GM18502 (cell line): ENCODE measurements at regions not wholly inside any gene's neighbourhood (a gene's known extent, or its start where the extent isn't known, plus 50 kb on each side); places are given as distances from the start of the nearest gene placed in this dataset.
"Not testable (repeated sequence)": the region's sequence is repeated elsewhere in the genome, so short reads cannot be mapped to it uniquely, and the experiment has no call there.

Experiments used
- ATAC-seq: cut with Tn5 transposase; IDR thresholded peaks from one replicate; pipeline ENCODE4 v1.9.1; 2021; ENCODE audit warnings: mild to moderate bottlenecking; ENCODE audit not compliant: unreplicated experiment, poor library complexity

DNA sequence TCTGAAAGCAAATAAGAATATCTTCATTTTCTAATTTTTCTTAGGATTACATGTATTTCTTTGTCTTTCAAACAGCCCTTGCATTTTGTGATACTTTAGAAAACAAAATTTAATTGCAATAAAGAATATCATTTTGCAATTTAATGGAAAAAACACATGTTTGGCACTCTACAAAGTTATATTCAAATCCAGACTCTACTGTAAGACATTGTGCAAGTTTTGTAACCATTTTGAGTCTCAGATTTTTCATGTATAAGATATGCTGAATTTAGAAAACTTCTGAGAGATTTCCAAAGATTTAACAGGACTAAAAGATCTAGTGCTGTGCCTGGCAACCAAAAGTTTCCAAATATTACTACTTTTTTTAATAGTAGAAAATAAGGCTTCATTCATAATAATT, 187.1 kb upstream of the AGTR1 start:
- ATAC-seq = no peak

DNA sequence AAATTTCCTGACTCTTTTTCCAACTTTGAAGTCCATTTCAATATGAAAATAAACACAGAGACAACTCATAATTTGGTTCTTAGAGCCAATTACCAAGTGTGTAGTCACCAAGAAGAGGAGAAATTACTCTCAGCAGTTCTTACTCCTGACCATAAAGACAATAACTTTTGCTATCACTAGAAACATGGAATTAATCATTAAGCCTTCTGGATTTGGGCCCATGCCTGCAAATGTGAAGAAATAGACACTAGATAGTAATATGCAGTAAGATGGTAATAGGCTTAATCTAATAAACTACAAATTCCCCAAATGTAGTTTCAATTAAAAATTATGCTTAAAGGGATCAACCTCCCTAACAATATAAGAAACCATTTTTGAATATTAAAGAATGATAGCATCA, 185.1 kb upstream of the AGTR1 start:
- no peak for ATAC-seq

DNA sequence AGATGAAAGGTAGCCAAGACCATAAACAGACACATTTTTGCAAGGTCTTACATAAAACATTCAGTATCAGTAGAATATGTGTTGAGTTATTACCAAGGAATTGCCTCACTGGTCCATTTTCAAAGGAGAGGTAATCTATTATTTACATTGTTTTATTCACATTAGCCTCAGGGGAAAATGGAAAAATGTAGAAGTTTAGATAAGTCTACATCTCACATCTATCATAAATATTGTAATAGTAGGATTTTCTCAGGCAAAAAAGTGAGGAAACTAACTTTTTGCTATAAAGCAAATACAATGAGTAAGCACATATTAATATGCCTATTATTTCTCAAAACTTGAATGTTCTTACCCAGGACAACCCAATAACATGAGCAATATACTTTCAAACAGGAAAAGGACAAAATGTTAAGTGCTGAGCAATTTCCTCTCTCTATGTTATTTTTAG, 184.6 kb upstream of the AGTR1 start:
- ATAC-seq = no peak

DNA sequence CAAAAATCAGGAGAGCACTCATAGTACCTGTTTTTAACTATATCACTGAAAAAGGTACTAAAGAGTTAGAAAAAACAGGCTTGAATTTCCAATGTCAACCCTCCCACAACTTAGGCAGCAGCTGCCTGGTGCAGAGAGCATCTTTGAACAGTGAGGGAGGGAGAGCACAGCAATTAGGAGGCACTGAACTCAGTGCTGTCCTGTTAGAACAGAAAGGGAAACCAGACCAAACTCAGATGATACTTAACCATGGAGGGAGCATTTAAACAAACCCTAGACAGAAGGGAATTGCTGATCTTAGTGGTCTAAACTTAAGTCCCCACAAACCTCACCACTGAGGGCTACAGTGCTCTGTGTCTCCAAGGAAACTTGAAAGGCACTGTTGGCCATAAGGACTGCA, 179.2 kb upstream of the AGTR1 start:
- no peak for ATAC-seq

DNA sequence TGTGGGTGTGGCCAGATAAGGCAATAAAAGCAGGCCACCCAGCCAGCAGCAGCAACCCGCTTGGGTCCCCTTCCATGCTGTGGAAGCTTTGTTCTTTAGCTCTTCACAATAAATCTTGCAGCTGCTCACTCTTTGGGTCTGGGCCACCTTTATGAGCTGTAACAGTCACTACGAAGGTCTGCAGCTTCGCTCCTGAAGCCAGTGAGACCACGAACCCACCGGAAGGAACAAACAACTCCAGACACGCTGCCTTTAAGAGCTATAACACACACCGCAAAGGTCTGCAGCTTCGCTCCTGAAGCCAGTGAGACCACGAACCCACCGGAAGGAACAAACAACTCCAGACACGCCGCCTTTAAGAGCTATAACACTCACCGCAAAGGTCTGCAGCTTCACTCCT, 172.1 kb upstream of the AGTR1 start:
- ATAC-seq = not testable (repeated sequence)

DNA sequence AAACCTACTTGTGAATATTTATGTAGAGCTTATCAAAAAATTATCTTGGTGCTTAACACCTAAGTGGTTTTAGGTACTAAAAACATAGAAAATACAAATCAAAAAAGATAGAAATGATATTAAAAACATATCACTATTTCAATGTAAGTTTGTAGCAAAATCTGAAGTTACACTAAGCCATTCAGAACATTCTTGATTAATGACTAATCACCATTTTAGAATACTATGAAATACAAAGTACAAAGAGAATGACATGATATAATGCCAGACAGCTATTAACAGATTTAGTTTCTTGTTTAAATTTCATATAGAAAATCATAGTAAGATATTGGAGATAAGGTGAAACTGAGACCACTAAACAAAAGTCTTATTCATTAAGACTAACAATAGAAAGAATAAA, 169.7 kb upstream of the AGTR1 start:
- ATAC-seq = no peak

DNA sequence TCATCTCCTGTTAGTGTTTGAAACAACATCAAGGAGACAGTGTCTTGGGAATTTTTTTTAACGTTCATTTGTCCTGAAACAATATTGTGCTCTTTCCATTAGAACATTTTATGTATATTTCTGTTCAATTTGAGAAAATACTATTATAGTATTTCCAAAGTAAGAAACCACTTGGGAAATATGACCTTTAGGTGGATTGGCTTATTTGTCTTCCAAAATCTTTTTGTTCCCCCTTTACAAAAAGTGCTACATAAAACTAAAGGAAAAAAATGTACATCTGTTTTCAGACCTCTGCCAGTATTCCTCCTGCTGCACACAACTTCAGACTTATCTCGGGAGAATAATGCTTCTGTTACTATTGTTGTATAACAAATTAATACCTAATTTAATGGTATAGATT, 165.9 kb upstream of the AGTR1 start:
- no peak for ATAC-seq

DNA sequence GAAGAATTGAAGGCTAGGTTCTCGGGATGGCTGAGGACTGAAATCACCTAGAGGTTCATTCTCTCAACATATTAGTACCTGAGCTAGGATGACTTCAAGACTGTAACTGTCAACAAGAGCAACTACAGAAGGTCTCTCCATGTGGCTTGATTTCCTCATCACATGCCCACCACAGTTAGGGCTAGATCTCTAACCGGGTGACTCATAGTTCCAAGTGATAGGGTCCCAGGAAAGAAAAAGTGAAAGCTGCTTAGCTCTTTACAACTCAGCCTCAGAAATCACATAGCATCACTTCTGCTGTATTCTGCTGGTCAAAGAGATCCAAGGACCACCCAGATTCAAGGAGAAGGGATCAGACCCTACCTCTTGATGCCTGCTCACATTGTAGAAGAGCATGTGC, 165.4 kb upstream of the AGTR1 start:
- ATAC-seq = no peak

DNA sequence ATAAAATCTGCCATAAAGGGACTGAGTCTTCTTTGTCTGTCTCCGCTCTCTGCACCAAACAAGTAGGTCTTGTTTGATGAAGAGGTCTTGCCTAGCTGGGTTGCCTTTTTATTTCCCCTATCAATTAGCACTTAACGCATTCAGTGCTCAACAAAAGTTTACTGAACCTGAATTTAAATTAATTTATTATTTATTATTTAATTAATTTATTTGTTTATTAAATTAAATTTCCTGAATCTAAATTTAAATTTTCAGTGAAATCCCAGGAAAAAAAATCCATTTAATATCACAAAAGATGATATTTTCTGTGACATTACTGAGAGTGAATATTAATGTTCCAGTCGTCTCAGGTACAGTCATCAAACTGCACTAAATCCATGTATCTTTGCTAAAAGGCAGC, 164.9 kb upstream of the AGTR1 start:
- no peak for ATAC-seq

DNA sequence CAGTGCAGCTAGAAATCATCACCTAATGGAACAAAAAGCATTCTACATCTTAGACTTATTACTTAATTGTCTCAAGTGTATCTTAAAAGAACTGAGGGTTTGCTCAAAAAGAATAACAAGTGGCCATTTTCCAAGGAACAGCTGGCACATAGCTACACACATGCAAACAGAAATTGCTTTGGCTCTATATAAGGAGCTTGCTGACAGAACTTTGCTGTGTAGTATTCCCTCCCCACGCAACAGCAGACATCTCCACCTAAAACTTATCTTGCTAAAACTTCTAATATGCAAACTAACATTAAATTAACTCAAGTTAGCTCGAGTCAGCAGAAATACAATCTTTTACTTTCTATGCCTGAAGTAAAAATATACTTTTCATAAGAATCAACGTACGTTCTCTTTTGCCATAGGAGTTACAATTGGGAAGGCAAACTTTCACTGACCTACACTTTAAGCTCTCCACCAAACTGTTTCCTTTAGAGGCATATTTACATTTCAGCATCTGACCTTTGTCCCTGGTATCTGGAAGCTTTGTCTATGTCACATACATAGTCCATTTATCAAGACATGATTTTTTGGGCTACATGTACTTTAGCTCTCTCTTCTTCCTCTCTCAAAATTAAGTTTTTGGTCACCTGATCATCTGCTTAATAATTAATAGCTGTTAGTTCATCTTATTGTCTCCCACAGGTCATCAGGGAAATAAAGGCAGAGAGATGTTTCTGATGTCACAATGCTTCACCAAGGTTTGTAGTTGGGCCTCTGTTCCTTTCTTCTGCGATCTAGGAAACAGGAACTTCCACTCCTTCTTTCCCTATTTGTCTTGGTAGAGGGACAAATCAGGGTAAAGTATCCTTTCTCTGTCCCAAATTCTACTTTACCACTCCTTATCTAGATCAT, 163.4 kb upstream of the AGTR1 start:
- ATAC-seq = no peak

DNA sequence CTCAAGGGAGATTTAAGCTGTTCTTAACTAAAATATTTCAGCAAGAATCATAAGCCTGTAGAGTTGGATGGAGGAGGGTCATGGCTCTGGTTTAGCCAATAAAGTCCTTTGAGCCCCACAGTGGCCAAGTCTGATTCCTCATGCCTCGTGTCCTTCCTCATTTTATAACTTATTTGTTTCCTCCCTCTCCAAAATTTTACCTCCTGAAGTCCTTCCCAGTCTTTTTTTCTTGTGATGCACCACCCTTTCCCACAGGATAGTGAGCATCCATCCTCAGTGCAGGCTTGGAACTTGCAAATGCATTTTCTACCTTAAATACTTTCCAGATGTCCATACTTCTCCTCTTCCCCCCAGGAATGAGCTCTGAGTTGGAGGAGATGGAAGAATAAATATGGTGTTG, 162.7 kb upstream of the AGTR1 start:
- ATAC-seq = no peak

DNA sequence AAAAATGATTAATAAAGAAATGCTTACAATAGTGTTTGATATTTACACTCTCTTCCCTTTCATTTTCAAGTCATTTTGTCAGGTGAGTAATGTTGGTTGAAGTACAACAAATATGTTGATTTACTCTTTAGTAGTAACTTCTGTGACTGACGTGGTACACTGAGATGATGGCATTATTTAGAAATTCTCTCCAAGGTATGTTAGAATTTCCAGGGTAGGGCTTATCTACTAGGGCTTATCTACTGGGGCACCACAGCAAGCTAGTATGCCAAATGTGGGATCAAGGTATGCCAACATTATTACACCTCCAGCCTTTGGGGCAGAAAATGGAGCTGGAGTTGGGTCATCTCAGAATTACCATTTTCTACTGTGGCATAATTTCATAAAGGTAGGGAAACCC, 157.4 kb upstream of the AGTR1 start:
- no peak for ATAC-seq

DNA sequence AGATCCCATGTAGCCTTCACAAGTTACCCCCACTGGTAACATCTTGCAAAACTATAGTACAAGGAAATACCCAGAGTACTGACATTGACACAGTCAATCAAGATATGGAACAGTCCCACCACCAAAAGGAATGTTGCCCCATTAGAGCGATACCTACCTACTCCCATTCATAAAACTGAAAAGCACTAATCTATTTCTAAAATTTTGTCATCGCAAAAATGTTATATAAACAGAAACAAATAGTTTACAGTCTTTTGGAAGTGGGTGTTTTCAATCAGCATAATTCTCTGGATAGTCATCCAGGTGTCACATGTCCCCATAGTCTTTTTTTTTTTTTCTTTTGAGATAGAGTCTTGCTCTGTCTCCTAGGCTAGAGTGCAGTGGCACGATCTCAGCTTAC, 156.9 kb upstream of the AGTR1 start:
- ATAC-seq = no peak

DNA sequence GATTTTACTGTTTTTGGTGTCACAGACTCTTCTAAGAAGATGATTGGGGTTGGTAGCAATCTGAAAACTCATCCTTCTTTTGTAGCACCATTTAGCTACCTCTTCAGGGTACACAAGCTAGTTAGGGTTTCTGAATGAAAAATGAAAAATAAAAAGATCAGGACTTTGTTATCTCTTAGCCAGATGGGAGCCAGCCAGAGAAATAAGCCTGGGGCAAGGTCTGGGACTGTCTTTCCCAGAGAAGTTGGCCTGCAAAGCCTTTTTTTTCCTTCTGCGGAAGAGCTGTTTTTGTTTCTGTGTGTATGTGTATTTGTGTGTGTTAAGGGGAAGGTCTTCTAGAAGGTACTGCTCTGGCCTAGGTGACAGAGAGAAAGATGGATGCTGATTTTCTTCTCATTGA, 150.7 kb upstream of the AGTR1 start:
- no peak for ATAC-seq

DNA sequence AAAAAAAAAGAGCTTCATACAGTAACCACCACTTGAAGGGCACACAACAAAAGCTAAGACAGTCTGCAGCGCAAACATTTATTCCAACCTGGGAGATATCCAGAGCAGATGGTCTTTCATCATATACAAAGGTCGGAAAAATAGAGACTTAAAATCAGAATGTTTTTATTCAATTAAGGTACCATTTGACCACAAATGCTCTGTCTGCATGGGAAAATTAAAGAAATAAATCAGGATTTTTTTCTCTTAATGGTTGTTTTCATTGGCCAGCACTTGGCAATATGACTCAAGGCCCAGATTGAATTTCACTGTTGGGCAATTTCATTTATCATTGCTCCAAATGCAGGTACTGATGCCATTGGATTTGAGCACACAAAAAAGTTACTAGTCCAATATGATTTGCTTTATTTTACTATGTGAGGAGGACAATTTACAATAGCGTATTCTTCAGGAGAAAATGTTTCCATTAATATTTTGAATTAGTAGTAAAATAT, 145.9 kb upstream of the AGTR1 start:
- ATAC-seq = no peak

DNA sequence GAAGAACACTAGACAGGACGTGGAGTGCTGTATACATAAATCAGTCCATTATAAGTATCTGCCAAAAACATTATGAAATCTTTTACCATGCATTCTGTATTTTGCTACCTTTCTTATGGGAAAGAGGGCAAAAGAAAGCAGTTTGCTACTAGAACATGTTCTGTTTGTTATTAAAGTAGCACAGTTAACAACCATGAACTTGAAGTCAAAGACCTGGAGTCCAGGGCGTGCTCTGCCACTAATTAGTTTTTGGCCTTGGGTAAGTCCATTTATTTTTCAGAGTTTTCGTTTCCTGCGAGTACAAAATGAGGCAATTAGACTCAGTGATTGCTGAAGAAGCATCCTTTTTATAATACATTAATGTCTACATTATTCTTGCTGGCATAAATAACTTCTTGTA, 143.3 kb upstream of the AGTR1 start:
- no peak for ATAC-seq

DNA sequence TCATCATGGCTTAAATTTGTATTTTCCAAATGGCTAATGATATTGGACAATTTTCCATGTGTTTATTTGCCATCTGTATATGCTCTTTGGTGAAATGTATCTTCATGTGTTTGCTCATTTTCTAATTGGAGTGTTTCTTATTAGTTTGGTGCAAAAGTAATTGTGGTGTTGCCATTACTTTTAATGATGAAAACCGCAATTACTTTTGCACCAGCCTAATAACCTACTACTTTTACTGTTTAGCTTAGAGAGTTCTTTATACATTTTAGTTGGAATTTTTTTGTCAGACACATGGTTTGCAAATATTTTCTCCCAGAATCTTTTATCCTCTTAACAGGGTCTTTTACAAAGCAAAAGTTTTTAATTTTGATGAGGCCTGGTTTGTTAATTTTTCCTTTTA, 141.0 kb upstream of the AGTR1 start:
- ATAC-seq = no peak

DNA sequence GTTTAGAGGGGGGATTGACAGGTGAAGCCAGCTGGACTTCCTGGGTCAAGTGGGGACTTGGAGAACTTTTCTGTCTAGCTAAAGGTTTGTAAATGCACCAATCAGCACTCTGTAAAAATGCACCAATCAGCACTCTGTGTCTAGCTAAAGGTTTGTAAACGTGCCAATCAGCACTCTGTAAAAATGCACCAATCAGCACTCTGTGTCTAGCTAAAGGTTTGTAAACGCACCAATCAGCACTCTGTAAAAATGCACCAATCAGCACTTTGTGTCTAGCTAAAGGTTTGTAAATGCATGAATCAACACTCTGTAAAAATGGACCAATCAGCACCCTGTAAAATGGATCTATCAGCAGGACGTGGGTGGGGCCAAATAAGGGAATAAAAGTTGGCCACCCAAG, 120.1 kb upstream of the AGTR1 start:
- ATAC-seq = not testable (repeated sequence)

DNA sequence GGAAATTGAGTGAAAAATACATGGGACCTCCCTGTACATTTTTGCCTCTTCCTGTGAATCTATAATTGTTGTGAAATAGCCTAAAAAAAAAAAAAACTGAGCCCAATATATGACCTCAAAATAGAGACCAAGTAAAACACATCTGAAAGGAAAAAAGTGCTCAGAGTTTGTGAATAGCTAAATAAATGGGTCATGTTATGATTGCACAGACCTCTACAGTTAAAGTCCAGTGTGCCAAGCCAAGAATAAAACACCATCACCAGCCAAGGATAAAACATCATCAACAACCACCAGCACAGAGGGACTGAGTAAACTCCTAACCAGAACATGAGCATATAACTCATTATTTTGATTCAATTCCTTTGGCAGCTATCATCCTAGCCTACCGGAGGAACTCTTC, 115.6 kb upstream of the AGTR1 start:
- no peak for ATAC-seq

DNA sequence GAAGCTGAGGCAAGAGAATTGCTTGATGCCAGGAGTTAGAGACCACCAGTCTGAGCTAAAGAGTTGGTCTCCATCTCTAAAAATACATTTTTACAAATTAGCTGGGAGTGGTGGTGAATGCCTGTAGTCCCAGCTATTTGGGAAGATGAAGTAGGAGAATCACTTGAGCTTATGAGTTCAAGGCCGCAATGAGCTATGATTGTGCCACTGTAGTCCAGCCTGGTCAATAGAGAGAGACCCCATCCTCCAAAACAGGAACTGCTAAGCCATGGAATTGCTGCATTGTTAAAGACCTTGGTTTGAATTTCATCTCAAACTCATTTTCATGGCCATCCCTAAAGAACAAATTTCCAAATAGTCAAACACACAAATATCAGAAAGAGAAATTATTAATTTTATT, 113.9 kb upstream of the AGTR1 start:
- no peak for ATAC-seq

DNA sequence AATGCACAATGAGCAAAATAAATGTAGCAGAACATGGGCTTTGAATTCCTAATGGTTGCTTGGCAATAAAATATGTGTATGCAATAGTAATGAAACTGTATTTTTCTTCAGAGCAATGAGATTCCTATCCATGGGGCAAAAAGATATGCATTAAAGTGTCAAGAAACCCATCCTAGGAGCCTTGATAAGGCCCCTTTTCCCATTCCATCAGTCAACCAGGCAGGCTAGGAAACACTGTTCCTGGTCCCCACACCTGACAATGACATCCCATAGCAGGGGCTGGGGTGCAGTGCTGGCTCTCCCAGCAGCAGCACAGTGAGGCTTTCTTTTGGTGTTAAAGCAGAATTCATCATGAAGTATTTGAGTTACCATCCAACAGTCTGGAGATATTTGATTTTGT, 113.3 kb upstream of the AGTR1 start:
- no peak for ATAC-seq

DNA sequence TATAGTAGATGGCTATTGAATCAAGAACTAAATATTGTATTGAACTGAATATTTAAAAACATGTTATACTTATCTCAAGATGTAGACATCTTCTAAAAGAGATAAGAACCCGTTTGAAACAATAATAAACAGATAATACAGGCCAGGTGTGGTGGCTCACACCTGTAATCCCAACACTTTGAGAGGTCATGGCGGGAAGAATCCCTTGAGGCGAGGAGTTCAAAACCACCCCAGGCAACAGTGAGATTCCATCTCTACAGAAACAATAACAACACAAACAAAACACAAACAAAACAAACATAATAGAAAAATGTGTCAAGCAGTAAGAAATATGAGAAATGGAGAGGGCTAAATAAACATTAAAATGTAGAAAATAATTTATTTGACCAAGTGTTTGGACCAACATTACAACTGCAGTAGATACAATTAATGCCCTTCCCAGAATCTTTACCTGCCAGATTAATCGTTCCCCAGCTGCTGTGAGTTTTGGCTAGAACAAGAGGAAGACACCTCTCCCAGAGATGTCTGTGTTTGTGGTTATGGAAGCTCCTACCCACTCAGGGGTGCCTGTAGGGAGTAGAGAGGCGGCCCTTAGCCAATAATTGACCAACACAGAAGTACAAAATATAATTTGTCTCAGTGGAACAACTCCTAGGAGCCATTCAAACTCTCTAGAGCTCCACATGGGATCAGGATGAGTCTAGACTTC, 111.9 kb upstream of the AGTR1 start:
- no peak for ATAC-seq
